ENCODE measurements at regions not wholly inside any gene's neighbourhood (a gene's known extent, or its start where the extent isn't known, plus 50 kb on each side); places are given as distances from the start of the nearest gene placed in this dataset.

DNA sequence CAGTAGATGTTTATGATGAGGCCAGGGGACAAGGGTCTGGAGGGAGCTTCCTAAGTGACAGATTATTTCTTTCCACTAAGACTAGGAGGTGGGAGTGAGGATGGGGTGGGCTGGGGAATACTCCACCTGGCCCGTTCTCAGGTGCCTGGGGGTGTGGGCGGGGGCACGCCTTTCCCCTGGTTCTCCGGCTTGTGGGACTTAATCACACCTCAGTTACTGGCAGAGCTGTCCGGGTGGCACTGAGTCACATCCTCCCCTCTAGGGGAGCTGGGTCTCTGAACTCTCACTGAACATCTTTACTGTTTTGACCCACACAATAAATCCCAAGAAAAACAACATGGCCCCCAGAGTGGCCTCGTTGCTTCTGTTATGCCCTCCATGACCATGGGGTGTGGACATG, 332.8 kb downstream of the MAF start:
- TF ChIP-seq, protein P1, sequence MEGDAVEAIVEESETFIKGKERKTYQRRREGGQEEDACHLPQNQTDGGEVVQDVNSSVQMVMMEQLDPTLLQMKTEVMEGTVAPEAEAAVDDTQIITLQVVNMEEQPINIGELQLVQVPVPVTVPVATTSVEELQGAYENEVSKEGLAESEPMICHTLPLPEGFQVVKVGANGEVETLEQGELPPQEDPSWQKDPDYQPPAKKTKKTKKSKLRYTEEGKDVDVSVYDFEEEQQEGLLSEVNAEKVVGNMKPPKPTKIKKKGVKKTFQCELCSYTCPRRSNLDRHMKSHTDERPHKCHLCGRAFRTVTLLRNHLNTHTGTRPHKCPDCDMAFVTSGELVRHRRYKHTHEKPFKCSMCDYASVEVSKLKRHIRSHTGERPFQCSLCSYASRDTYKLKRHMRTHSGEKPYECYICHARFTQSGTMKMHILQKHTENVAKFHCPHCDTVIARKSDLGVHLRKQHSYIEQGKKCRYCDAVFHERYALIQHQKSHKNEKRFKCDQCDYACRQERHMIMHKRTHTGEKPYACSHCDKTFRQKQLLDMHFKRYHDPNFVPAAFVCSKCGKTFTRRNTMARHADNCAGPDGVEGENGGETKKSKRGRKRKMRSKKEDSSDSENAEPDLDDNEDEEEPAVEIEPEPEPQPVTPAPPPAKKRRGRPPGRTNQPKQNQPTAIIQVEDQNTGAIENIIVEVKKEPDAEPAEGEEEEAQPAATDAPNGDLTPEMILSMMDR (IDR thresholded peaks at IDR 0.05; ENCODE audit: poor library complexity): no peak
- TF ChIP-seq EZH2phosphoT487 (IDR thresholded peaks at IDR 0.05; ENCODE audit: low read depth, severe bottlenecking, unreplicated experiment): no peak
